Peyer's patch (tissue), 4 donors: ENCODE measurements at regions not wholly inside any gene's neighbourhood (a gene's known extent, or its start where the extent isn't known, plus 50 kb on each side); places are given as distances from the start of the nearest gene placed in this dataset.

ENCODE experiments used
- POLR2A ChIP-seq, 2 donors: fragments of 450-650 bp; IDR thresholded peaks; one replicate each; pipeline ENCODE4 v1.5.1; 2017; ENCODE audit warnings: antibody characterized with exemption in 2 of 2, mild to moderate bottlenecking in 2 of 2, moderate library complexity in 2 of 2
- TF ChIP-seq, protein P1 (sequence below), 6 experiments: fragments of 450-650 bp in 4 of 6; fragments of 200-600 bp in 2 of 6; sonication (generic) in 1 of 6; IDR thresholded peaks; one replicate each; pipeline ENCODE4 v1.5.1; 2017 to 2019; ENCODE audit warnings: antibody characterized with exemption in 6 of 6, mild to moderate bottlenecking in 3 of 6, moderate library complexity in 1 of 6

DNA sequence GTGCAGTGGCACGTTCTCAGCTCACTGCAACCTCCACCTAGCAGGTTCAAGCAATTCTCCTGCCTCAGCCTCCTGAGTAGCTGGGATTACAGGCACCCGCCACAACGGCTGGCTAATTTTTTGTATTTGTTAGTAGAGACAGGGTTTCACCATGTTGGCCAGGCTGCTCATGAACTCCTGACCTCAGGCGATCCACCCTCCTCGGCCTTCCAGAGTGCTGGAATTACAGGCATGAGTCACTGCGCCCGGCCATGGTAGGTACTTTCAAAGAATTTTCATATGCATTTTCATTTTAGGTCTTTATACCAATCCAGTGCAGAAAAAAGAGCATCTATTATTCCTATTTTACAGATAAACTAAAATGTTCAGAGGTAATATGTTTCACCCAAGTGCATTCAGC, 411.3 kb upstream of the USP15 start:
- TF ChIP-seq, protein P1, sequence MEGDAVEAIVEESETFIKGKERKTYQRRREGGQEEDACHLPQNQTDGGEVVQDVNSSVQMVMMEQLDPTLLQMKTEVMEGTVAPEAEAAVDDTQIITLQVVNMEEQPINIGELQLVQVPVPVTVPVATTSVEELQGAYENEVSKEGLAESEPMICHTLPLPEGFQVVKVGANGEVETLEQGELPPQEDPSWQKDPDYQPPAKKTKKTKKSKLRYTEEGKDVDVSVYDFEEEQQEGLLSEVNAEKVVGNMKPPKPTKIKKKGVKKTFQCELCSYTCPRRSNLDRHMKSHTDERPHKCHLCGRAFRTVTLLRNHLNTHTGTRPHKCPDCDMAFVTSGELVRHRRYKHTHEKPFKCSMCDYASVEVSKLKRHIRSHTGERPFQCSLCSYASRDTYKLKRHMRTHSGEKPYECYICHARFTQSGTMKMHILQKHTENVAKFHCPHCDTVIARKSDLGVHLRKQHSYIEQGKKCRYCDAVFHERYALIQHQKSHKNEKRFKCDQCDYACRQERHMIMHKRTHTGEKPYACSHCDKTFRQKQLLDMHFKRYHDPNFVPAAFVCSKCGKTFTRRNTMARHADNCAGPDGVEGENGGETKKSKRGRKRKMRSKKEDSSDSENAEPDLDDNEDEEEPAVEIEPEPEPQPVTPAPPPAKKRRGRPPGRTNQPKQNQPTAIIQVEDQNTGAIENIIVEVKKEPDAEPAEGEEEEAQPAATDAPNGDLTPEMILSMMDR (IDR thresholded peaks at IDR 0.05): no peak
- no peak for TF ChIP-seq POLR2A (IDR thresholded peaks at IDR 0.05)
